DND-41 (cell line): ENCODE measurements at regions not wholly inside any gene's neighbourhood (a gene's known extent, or its start where the extent isn't known, plus 50 kb on each side); places are given as distances from the start of the nearest gene placed in this dataset.

Experiments
- CTCF ChIP-seq: IDR thresholded peaks from 2 replicates; pipeline ENCODE4 v1.5.1; 2012; ENCODE audit warnings: borderline replicate concordance, low read length, moderate library complexity, mild to moderate bottlenecking; ENCODE audit not compliant: poor library complexity, severe bottlenecking; ENCODE audit errors: extremely low read depth
- EZH2 ChIP-seq: IDR thresholded peaks from 3 replicates; pipeline ENCODE4 v1.6.1; 2012; ENCODE audit warnings: borderline replicate concordance, low read depth, mild to moderate bottlenecking, moderate library complexity, low read length, inconsistent platforms; ENCODE audit not compliant: severe bottlenecking

- TF ChIP-seq CTCF, result no peak
- TF ChIP-seq EZH2, result no peak
Measured at GRCh38 chr11:127223633-127224032, 223.1 kb upstream of the KIRREL3 start.
